ENCODE measurements at regions not wholly inside any gene's neighbourhood (a gene's known extent, or its start where the extent isn't known, plus 50 kb on each side); places are given as distances from the start of the nearest gene placed in this dataset.

DNA sequence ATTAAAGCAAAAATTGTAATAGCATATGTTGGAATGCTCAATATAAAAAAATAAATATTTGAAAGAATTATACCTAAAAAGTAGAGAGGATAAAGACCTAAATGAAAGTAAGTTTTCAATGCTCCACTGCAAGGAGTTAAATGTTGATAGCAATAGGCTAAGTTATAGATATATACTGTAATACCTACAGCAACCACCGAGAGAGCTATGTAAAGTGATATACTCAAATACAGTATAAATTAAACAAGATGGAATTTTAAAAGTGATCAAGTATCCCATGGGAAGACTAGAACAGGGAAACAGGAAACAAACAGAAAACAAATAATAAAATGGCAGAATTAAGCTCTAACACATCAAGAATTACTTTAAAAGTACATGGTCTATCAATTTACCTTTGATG lies 73.9 kb downstream of the CASP3 start:
- DNase-seq (ENCODE audit: low read depth): no peak

DNA sequence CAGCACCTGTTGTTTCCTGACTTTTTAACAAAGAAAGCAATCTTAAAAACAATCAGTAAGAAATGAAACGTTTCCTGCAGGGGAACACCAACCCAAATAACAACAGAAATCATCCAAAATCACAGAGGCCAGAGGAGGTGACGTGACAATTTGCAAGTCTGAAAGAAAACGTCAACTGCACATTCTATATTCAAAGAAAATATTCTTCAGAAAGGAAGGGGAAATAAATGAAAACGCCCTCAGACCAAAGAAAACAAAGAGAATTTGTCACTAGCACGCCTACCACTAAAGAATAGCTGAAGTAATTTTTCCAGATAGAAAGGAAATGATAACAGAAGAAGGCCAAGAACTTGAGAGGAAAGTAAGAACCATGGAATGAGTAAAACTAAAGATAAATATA lies 74.4 kb downstream of the CASP3 start:
- DNase-seq (ENCODE audit: low read depth): no peak

DNA sequence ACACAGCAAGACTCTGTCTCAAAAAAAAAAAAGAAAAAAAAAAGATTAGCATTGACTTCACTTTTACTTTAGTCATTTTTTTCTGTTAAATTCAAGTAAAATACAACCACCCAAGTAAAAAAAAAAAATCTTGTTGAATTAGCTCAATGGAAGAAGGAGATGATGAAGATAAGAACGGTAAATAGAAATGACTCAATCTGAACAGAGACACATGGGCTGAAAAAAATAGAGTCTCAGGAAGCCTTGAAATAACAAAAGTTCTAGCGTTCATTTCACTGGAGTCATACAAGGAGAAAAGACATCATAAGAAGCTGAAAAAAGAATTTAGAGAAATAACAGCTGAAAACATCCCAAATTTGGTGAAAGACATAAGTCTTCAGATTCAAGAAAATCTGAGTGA lies 75.5 kb downstream of the CASP3 start:
- no peak for DNase-seq (ENCODE audit: low read depth)

DNA sequence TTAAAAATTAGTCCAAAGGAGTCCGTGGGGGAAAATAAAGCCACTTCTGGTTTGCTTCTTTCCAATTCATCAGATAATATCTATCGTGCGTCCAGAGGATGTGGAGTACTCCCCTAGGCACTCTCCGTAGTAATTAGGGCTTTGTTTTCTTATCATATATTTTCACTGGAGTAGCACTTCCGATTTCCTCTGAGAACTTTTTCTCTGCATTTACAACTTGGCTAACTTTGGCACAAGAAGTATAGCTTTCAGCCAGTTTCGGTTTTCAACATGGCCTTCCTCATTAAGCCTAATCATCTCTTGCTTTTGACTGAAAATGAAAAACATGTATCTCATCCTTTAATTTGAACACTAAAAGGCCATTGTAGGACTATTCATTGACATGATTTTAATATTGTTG lies 80.5 kb downstream of the CASP3 start:
- no peak for DNase-seq (ENCODE audit: low read depth)

DNA sequence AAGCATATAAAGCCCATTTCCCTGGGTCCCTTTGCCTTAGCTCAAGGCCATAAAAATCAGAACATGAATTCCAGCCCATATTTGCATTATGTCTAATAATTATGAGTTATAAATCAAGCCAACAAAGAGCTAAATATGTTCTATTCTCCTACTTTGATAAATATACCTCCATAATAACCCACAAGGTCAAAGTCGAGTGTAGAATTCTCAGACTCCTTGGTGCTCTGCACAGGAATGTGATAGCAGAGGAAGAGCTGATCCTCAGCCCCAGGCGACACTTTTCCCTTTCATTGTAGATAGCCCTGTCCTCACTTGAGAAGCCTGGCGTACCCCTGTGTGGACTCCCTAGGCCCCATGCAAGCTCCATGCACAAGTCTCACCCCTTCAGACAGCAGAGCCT lies 85.6 kb downstream of the CASP3 start:
- DNase-seq (ENCODE audit: low read depth): no peak

DNA sequence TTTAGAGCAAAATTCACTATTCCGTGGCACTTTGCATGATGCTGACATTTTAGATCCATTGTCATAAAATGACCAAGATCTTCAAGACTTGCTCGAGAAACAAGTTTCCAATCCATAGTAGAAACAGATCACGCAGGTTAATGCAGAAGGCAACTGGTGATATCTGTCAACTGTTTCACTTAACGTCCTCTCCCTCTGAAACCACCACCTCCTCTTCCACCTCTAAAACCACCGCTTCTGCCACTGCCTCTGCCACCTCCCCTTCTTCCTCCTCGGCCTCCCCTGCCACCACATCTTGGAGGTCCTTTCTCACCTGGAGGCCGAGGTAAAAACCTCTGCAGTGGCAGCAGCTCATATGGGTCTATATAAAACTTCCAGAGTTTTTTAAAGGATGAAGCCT lies 84.6 kb upstream of the IRF2 start:
- DNase-seq (ENCODE audit: low read depth): no peak

DNA sequence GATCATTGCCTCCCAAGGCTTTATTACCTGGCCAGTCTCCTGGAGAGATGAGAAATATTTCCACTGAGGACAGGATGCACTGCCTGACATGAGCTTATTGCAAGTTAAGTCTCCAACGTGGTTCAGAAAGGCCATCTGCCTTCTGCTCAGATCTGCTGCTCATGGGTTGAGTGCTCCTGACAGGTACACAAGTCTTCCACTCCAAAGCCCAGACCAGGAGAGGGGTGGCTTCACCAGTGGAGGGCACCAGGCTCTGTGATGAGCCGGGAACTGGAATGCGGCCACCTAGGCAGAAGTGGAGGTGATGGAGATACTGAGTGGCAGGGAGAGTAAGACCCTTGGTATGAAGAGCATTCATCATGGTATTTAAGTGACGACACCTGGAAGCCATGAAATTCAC lies 79.5 kb upstream of the IRF2 start:
- DNase-seq (ENCODE audit: low read depth): no peak

DNA sequence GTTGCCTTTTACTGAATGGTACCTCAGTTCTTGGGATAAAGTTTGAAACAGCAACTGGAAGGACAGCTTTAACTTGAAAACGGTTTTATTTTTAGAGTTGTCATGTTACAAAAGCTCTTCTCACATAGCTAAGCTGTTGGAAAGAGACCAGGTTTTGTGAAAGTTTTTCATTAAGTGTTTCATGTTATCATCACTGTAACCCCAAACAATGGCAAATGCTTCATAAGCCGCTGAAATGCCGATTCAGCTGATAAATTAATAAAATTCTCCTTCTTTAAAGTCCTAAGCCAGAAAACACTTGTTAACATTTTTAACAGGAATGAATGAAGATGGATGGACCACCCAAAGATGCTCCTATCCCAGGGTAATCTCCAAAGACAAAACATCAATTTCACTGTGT lies 76.1 kb upstream of the IRF2 start:
- no peak for DNase-seq (ENCODE audit: low read depth)

DNA sequence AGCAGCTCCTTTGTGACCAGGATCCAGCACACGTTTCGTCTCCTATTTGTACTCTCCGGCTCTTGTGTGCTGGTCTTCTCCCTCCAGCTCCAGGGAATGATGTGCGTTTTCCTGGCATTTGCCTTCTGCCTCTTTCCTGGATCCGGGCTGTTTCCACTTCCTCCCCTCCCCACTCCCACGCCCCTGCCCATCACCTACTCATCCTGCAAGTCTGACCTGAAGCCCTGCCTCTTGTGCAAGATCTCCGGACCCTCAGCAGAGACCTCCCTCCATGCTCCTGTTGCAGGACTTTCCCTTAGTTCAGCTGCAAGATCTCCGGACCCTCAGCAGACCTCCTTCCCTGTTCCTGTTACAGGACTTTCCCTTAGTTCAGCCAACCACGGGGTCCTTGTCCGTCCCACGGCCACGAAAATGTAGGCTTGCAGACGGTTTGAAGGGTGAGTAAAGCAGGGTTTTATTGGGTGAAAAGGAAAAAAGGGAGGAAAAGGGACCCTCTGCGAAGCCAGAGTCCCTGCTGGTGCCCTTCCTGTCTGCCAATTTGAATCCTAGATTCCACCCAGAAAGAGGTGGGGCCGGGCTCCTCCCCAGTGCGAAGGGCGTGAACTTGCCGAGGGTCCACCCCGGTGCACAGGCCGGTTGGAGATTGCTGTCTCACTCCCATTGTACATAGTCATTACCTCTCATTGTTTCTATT lies 74.4 kb upstream of the IRF2 start:
- DNase-seq (ENCODE audit: low read depth): no peak

DNA sequence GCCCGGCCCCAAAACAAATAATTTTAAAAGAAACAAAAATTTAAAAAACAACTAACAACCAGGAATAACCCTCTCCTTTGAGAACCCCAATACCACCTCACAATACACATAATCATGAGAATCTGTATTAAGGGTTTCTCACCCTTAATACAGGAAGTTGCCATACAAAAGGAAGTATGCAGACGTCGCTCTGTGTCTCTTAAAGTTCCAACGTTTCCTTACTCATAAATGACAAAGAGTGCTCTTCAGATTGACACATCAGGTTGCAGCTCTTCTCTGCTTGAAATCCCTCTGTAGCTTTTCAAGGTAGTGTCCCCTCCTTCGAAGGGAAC lies 73.9 kb upstream of the IRF2 start:
- DNase-seq (ENCODE audit: low read depth): no peak

DNA sequence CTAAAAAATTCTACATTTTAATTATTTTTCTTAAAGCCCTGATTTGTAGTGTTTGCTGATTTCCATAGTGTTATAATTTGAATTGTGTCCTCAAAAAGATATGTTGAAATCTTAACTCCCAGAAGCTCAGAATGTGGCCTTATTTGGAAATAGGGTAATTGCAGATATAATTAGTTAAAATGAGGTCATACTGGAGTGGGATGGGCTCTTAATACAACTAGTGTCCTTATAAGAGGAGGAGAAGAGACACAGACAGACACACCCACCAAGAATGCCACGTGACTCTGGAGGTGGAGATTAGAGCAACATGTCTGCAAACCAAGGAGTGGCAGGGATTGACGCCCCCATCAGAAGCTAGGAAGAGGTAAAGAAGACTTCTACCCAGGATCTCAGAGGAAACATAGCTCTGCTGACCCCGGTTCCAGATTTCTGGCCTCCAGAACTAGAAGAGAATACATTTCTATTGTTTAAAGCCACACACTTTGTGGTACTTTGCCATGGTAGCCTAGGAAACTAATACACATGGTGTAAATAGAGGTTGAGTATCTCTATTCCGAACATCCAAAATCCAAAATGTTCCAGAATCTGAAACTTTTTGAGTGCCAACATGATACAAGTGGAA lies 70.5 kb upstream of the IRF2 start:
- DNase-seq (ENCODE audit: low read depth): no peak

DNA sequence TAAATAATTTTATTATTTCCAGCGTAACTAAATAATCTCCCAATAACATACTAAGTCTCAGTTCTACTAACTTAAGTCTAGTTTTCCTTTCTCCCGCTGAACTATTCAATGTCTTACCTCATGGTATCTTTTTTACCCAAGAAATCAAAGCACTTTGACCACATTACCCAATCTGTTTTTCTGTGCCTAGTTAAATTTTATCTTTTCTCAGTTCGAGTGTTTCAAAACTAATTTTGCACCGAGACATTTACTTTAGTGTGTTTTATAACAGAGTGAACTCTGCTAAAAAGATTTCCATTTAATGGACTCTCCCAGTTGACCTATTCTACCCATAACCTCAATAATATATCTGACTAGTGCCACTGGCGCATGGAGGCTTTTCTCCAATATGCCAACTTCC lies 67.6 kb upstream of the IRF2 start:
- DNase-seq (ENCODE audit: low read depth): no peak

DNA sequence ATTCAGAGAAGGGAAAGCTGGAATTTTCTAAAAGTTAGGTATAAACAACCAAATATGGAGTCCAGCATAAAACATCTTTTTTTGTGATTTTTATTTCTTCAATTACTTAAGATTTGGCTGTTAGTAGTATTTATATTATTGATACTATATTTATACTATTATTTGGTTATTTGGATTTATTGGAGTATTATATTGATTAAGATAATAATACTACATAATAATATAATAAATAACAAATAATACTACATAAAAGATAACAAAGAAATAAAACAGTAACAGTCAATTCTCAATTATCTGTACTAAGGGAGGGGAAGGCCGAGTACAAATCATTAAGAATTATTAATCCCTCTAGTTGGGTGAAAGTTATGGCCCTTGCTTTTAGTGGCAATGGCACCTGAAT lies 66.0 kb upstream of the IRF2 start:
- DNase-seq (ENCODE audit: low read depth): no peak

DNA sequence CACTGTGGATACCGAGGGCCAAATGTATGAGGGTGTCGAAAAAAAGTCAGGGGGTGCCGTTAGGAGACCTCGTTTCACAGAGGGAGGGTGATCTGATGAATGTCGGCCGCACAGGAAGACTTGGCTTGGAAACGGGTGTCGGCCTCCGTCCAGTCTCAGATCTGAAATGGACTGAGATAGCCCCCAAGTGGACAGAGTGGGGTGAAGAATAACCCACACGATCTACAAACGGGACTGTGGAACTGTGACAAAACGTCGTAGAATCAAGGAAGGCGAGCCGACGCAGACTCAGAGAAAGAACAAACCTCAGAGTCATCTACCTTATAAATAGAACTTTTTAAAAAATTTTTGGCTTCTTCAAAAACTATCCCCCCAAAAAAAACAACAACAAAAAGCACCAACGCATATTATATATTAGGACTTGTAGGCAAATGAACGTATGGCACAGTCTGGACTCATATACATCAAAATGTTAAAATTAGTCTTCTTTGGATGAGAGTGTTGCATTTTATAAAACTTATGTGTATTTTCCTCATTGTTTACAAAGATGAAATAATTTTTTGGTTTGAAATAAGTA lies 63.8 kb upstream of the IRF2 start:
- DNase-seq (ENCODE audit: low read depth): peak; percentile 46

DNA sequence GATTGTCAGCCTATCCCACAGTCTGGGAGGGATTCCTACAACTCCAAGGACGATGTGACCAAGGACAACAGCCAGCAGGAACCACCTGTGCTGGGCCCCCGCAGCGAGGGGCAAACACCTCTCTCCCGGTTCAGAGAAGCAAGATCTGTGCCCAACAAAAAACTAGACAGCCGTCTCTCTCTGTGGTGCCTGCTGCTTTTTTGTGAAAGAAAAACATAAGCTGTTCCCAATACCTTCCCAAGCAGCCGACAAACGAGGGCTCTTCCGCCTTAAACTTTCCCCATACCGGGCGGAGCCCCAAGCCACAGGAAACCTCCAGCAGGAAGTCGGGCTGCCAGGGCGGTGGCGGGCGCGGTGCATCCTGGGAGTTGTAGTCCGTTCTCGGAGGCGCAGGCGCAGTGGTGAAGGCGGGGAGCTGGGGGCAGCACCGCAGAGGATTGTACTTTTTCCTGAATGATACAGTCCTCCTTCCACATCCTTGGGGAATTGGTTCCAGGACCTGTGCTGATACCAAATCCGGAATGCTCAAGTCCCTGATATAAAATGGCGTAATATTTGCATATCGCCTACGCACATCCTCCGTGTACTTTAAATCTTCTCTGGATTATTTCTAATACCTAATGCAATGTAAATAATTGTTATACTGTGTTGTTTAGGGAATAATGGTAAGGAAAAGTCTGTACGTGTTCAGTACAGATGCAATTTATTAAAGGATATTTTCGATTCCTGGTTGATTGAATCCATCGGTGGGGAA lies 63.1 kb upstream of the IRF2 start:
- DNase-seq (ENCODE audit: low read depth): peak; percentile 87

DNA sequence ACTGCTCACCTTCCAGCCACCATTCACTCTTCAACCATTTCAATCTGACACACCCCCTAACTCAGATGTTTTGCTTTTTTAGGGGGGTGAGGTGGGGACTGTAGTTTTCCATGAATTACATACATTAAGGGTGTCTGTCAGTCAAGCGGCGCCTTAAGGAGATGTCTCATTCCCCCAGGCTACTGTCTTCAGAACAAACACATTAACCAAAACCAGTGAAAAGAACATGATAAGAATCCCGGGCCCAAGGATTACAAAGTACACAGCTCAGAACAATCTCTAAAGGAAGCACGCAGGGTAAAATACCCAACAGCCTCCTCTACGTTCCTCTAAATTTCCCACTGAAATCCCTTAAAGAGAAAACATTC lies 62.5 kb upstream of the IRF2 start:
- DNase-seq (ENCODE audit: low read depth): no peak

DNA sequence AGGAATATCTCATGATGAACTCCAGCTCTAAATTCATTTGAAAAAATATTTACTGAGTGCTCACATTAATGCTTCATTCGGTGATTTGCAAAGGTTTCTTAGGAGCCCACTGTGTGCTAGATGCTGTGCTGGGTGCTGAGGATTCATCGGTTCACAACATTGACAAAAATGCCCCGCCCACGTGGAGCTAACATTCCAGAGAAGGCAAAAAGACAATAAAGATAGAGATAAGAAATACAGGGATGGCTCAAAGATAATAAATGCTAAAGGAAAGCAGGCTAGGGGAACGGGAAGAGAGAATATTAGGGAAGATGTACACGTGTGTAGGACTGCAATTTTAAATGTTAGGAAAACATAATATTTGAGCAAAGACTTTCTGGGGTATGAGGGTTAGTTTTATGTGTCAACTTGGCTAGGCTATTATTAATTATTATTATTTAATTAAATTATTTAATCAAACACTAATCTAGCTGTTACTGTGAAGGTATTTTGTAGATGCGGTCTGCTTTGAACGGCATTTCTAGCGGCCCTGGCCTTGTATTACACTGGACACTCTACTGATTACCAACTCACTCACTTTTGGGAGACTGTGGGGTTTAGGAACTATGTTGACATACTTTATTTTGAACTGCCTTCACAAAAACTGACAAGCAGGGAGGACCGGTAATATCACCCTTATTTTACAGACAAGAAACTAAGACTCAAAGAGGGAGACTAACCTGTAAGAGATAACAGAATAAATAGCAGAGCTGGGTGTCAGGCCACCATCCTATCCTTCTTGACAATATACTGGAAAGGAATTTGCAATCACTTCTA lies 61.9 kb upstream of the IRF2 start:
- no peak for DNase-seq (ENCODE audit: low read depth)

DNA sequence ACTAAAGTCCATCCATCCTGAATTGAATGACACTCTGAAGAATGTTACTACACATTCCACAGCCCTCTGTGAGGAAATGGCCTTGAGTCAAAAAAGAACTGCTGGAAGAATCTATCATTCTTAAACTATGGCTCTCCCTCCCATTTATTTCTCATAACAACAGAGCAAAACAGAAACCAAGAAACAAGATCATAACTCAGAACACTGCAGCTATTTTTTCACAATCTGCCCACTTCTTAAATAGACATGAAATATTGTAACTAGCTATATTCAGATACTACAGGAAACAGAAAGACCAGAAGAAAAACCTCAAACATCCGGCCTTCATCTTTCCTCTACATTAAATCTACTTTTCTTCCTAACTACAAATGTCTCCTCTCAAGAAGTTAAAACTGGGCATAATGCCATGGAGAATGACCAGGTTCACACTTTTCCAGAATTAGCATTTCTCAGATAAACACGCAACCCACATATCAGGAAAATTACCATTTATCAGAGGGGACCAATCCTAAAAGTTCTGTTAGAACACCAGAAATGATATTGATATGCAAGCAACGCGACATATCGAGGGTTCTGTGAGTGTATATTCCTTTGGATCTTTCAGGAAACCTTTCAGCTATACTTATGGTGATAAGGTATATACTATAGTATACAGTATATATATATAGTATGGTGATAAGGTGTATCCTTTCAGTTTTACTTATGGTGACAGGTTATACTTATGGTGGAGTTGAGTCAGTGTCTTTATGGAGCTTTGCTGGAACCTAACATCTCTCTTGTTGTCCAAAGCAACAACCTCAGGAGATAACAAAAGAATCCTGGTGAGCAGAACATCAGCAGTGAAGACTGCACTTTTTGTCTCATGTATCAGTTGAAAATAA lies 60.4 kb upstream of the IRF2 start:
- no peak for DNase-seq (ENCODE audit: low read depth)

DNA sequence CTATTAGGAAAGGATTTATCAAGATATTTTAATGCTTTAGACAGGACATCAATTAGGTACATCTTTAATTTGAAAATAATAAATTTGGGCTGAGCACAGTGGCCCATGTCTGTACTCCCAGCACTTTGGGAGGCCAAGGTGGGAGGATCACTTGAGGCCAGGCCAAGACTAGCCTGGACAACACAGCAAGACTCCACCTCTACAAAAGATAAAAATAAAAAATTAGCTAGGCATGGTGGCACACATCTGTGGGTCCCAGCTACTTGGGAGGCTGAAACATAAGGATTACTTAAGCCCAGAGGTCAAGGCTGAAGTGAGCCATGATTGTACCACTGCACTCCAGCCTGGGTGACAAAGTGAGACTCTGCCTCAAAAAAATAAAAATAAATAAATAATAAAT lies 59.6 kb upstream of the IRF2 start:
- no peak for DNase-seq (ENCODE audit: low read depth)

DNA sequence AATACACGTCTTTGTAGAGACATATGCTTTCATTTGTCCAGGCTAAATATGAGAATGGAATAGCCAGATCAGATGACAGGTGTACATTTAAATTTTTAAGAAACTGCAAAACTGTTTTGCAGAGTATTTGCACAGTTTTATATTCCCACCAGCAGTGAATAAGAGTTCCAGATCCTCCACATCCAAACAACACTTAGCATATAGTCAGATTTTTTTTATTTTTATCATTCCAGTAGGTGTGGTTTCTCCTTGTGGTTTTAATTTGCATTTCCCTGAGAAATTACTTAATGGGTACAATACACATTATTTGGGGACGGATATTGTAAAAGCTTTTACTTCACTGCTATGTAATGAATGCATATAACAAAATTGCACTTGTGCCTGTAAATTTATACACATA lies 56.7 kb upstream of the IRF2 start:
- no peak for DNase-seq (ENCODE audit: low read depth)

DNA sequence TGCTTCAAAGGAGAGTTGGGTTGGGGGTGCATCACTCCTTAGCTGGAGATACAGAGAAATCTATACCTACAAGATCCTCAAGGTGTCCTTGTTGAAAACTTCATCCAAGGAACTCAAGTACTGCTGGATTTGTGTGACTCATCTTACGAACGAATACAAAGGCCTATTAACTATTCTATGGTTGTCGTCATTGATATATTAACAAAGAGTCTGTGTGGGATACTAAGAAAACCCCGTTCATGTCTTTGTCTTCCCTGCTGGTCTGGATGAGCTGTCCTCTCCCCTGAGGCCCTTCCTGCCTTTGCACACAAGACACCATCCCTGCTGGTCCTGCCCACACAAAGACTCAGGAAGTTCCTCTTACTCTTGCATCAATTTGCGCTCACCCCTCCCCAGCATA lies 54.9 kb upstream of the IRF2 start:
- DNase-seq (ENCODE audit: low read depth): no peak

DNA sequence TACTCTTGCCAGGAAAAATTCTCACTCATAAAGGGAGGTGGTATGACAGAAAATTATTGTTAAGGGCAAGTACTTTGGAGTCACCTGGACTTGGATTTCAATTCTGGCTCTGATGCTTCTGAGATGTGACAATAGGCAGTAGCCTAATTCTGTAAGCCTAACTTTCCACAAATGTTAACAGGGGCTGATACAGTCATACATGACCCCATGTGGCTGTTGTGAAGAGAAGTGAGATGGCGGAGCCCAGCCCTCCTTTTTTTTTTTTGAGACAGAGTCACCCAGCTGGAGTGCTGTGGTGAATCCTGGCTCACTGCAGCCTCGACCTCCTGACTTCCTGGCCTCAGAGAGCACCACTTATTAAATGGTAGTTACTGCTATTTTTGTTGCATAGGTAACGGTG lies 54.4 kb upstream of the IRF2 start:
- DNase-seq (ENCODE audit: low read depth): no peak
